ENCODE measurements at regions not wholly inside any gene's neighbourhood (a gene's known extent, or its start where the extent isn't known, plus 50 kb on each side); places are given as distances from the start of the nearest gene placed in this dataset.
"Not testable (repeated sequence)": the region's sequence is repeated elsewhere in the genome, so short reads cannot be mapped to it uniquely, and the experiment has no call there.

DNA sequence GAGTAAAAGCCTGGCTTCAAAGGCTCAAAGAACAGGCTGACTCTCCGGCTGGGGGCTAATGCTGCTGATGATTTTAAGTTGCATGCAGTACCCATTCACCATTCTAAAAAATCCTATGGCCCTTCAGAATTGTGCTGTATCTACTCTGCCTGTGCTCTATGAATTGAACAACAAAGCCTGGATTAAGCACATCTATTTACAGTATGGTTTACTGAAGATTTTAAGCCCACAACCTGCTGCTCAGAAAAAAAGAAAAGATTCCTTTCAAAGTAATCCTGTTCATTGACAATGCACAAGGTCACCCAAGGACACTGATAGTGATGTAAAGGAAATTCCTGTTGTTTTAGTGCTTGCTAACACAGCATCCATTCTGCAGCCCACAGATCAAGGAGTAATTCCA lies 84.9 kb upstream of the SFRP2 start:
- ATAC-seq (no peak; the same call in 2 of the 3 replicates), DNase-seq (ENCODE audit: low spot score) (no peak)
- H3K4me1 ChIP-seq (ENCODE audit: insufficient read depth), result no peaks in the 10 kb centered on the region
- Mint-ChIP-seq H3K4me1 (0 out of 3 replicates have a peak, but pooled peaks cover 3% of the 10 kb centered on the region), H3K9me3 (peaks cover 11% of the 10 kb centered on the region), H3K27ac (no peak overlapping the region), H3K27me3 (ENCODE audit: insufficient read depth, low read depth, poor library complexity) (no peaks in the 10 kb centered on the region), H3K4me3 (no peak overlapping the region), H3K36me3 (ENCODE audit: low read depth) (peaks cover 5% of the 10 kb centered on the region)
- no peaks in the 10 kb centered on the region for H3K36me3 ChIP-seq (ENCODE audit: insufficient read depth)
- H2AFZ ChIP-seq, result no peak overlapping the region
- no peaks in the 10 kb centered on the region for H4K20me1 ChIP-seq (replicated peaks; ENCODE audit: insufficient read depth)
- no peaks in the 10 kb centered on the region for H3K79me2 ChIP-seq (replicated peaks; ENCODE audit: insufficient read depth)
- no peak overlapping the region for H3K4me3 ChIP-seq
- no peaks in the 10 kb centered on the region for H3K27me3 ChIP-seq (ENCODE audit: insufficient read depth)
- H3F3A ChIP-seq (replicated peaks; ENCODE audit: low read depth), result no peaks in the 10 kb centered on the region
- H3K27ac ChIP-seq (ENCODE audit: low read depth), result no peak overlapping the region
- no peak overlapping the region for H3K4me2 ChIP-seq
- TF ChIP-seq JUNB (IDR thresholded peaks at IDR 0.05; ENCODE audit: unreplicated experiment) (no peak), ZNF331 (CRISPR knock-in tag; IDR thresholded peaks at IDR 0.05; ENCODE audit: low read depth) (no peak), EZH2 (IDR thresholded peaks at IDR 0.05; ENCODE audit: low read depth, unreplicated experiment) (no peak), ZNF114 (CRISPR knock-in tag; IDR thresholded peaks at IDR 0.05) (no peak), EZH2phosphoT487 (IDR thresholded peaks at IDR 0.05; ENCODE audit: unreplicated experiment) (no peak)
- TF ChIP-seq, protein P1, sequence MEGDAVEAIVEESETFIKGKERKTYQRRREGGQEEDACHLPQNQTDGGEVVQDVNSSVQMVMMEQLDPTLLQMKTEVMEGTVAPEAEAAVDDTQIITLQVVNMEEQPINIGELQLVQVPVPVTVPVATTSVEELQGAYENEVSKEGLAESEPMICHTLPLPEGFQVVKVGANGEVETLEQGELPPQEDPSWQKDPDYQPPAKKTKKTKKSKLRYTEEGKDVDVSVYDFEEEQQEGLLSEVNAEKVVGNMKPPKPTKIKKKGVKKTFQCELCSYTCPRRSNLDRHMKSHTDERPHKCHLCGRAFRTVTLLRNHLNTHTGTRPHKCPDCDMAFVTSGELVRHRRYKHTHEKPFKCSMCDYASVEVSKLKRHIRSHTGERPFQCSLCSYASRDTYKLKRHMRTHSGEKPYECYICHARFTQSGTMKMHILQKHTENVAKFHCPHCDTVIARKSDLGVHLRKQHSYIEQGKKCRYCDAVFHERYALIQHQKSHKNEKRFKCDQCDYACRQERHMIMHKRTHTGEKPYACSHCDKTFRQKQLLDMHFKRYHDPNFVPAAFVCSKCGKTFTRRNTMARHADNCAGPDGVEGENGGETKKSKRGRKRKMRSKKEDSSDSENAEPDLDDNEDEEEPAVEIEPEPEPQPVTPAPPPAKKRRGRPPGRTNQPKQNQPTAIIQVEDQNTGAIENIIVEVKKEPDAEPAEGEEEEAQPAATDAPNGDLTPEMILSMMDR (conservative IDR thresholded peaks at IDR 0.05; ENCODE audit: low read depth in 2 of 2), result no peak
- TF ChIP-seq, protein P2, sequence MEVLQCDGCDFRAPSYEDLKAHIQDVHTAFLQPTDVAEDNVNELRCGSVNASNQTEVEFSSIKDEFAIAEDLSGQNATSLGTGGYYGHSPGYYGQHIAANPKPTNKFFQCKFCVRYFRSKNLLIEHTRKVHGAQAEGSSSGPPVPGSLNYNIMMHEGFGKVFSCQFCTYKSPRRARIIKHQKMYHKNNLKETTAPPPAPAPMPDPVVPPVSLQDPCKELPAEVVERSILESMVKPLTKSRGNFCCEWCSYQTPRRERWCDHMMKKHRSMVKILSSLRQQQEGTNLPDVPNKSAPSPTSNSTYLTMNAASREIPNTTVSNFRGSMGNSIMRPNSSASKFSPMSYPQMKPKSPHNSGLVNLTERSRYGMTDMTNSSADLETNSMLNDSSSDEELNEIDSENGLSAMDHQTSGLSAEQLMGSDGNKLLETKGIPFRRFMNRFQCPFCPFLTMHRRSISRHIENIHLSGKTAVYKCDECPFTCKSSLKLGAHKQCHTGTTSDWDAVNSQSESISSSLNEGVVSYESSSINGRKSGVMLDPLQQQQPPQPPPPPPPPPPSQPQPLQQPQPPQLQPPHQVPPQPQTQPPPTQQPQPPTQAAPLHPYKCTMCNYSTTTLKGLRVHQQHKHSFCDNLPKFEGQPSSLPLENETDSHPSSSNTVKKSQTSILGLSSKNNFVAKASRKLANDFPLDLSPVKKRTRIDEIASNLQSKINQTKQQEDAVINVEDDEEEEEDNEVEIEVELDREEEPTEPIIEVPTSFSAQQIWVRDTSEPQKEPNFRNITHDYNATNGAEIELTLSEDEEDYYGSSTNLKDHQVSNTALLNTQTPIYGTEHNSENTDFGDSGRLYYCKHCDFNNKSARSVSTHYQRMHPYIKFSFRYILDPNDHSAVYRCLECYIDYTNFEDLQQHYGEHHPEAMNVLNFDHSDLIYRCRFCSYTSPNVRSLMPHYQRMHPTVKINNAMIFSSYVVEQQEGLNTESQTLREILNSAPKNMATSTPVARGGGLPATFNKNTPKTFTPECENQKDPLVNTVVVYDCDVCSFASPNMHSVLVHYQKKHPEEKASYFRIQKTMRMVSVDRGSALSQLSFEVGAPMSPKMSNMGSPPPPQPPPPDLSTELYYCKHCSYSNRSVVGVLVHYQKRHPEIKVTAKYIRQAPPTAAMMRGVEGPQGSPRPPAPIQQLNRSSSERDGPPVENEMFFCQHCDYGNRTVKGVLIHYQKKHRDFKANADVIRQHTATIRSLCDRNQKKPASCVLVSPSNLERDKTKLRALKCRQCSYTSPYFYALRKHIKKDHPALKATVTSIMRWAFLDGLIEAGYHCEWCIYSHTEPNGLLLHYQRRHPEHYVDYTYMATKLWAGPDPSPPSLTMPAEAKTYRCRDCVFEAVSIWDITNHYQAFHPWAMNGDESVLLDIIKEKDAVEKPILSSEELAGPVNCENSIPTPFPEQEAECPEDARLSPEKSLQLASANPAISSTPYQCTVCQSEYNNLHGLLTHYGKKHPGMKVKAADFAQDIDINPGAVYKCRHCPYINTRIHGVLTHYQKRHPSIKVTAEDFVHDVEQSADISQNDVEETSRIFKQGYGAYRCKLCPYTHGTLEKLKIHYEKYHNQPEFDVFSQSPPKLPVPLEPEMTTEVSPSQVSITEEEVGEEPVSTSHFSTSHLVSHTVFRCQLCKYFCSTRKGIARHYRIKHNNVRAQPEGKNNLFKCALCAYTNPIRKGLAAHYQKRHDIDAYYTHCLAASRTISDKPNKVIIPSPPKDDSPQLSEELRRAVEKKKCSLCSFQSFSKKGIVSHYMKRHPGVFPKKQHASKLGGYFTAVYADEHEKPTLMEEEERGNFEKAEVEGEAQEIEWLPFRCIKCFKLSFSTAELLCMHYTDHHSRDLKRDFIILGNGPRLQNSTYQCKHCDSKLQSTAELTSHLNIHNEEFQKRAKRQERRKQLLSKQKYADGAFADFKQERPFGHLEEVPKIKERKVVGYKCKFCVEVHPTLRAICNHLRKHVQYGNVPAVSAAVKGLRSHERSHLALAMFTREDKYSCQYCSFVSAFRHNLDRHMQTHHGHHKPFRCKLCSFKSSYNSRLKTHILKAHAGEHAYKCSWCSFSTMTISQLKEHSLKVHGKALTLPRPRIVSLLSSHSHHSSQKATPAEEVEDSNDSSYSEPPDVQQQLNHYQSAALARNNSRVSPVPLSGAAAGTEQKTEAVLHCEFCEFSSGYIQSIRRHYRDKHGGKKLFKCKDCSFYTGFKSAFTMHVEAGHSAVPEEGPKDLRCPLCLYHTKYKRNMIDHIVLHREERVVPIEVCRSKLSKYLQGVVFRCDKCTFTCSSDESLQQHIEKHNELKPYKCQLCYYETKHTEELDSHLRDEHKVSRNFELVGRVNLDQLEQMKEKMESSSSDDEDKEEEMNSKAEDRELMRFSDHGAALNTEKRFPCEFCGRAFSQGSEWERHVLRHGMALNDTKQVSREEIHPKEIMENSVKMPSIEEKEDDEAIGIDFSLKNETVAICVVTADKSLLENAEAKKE (CRISPR knock-in tag; IDR thresholded peaks at IDR 0.05), result no peak
- H3K9me2 ChIP-seq (ENCODE audit: insufficient read depth), result 0 out of 2 replicates have a peak, but pooled peaks cover 3% of the 10 kb centered on the region

DNA sequence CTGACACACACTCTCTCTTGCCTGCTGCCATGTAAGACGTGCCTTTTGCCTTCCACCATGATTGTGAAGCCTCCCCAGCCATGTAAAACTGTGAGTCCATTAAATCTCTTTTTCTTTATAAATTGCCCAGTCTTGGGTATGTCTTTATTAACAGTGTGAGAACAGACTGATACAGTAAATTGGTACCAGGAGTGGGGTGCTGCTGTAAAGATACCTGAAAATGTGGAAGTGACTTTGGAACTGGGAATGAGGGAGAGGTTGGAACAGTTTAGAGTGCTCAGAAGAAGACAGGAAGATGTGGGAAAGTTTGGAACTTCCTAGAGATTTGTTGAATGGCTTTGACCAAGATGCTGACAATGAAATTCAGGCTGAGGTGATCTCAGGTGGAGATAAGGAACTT lies 77.9 kb upstream of the SFRP2 start:
- H3F3A ChIP-seq (replicated peaks; ENCODE audit: low read depth); DNase-seq (ENCODE audit: low spot score); H3K4me2 ChIP-seq; H3K4me3 Mint-ChIP-seq; H3K27me3 ChIP-seq (ENCODE audit: insufficient read depth); ATAC-seq; H3K79me2 ChIP-seq (replicated peaks; ENCODE audit: insufficient read depth); H3K9me2 ChIP-seq (ENCODE audit: insufficient read depth); H3K4me3 ChIP-seq; H4K20me1 ChIP-seq (replicated peaks; ENCODE audit: insufficient read depth); H3K4me1 Mint-ChIP-seq; H3K4me1 ChIP-seq (ENCODE audit: insufficient read depth); H3K27ac ChIP-seq (ENCODE audit: low read depth); H3K27me3 Mint-ChIP-seq (ENCODE audit: insufficient read depth, low read depth, poor library complexity); H3K36me3 ChIP-seq (ENCODE audit: insufficient read depth); H2AFZ ChIP-seq; H3K27ac Mint-ChIP-seq: not testable (repeated sequence)
- Mint-ChIP-seq H3K9me3 (peaks cover 60% of the 10 kb centered on the region), H3K36me3 (ENCODE audit: low read depth) (peaks cover 50% of the 10 kb centered on the region)
